ENCODE measurements at regions not wholly inside any gene's neighbourhood (a gene's known extent, or its start where the extent isn't known, plus 50 kb on each side); places are given as distances from the start of the nearest gene placed in this dataset.

GRCh38 chr7:41819645-41820044 is 116.8 kb upstream of the INHBA start:
- Mint-ChIP-seq H3K27ac (no peak overlapping the region), H3K36me3 (ENCODE audit: insufficient read depth) (no peaks in the 10 kb centered on the region), H3K4me1 (ENCODE audit: low read depth) (no peaks in the 10 kb centered on the region), H3K27me3 (peaks cover 9% of the 10 kb centered on the region), H3K4me3 (ENCODE audit: low read depth) (no peak overlapping the region), H3K9me3 (ENCODE audit: low read depth) (peaks cover 9% of the 10 kb centered on the region)
- DNase-seq (ENCODE audit: low spot score, unreplicated experiment), result no peak
- no peak for TF ChIP-seq CTCF (IDR thresholded peaks at IDR 0.05; ENCODE audit: unreplicated experiment)

DNA sequence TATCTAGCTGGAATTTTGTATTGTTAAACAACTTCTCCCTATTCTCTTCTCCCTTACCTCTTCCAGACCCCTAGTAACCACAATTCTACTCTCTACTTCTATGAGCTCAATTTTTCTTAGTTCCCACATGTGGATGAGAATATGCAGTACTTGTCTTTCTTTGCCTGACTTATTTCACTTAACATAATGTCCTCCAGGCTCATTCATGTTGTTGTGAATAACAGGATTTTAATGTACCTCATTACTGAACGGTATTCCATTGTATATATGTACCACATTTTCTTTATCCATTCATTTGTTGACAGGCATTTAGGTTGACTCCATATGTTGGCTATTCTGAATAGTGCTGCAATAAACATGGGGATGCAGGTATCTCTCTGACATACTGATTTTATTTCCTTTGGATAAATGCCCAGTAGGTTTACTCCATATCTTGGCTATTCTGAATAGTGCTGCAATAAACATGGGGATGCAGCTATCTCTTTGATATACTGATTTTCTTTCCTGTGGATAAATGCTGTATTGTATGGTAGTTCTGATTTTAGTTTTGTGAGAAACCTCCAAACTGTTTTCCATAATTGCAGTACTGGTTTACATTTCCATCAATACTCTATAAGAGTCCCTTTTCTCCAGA is 116.0 kb upstream of the INHBA start:
- Mint-ChIP-seq H3K4me3 (ENCODE audit: low read depth) (no peak overlapping the region), H3K27me3 (peaks cover 10% of the 10 kb centered on the region), H3K9me3 (ENCODE audit: low read depth) (peaks cover 9% of the 10 kb centered on the region), H3K27ac (no peak overlapping the region), H3K36me3 (ENCODE audit: insufficient read depth) (no peaks in the 10 kb centered on the region), H3K4me1 (ENCODE audit: low read depth) (no peaks in the 10 kb centered on the region)
- no peak for DNase-seq (ENCODE audit: low spot score, unreplicated experiment)
- TF ChIP-seq CTCF (IDR thresholded peaks at IDR 0.05; ENCODE audit: unreplicated experiment), result no peak

- Mint-ChIP-seq H3K4me1 (ENCODE audit: low read depth) (no peaks in the 10 kb centered on the region), H3K4me3 (ENCODE audit: low read depth) (no peak overlapping the region), H3K27ac (no peak overlapping the region), H3K36me3 (ENCODE audit: insufficient read depth) (no peaks in the 10 kb centered on the region), H3K9me3 (ENCODE audit: low read depth) (peaks cover 9% of the 10 kb centered on the region), H3K27me3 (peaks cover 14% of the 10 kb centered on the region)
- no peak for TF ChIP-seq CTCF (IDR thresholded peaks at IDR 0.05; ENCODE audit: unreplicated experiment)
- DNase-seq (ENCODE audit: low spot score, unreplicated experiment), result no peak
These were observed 114.5 kb upstream of the INHBA start for GRCh38 chr7:41817386-41817785.

DNA sequence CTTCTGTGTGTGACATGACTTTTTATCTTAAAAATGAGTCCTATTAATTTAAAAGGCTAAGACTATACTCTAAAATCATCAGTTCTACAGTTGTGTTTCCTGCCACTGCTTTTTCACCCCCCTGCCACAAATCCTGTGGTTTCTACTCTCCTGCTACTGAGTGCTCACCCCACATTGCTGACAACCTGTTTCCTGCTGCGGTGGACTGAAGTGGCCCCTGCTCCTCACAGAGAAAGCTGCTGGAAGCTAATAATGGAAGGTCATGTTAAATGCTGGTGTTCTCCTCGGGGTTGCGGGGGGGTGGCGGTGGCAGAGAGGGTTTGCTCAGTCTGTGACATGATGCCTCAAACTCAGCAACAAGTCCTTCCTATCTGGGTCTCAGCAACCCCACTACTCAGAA is 113.2 kb upstream of the INHBA start:
- Mint-ChIP-seq H3K9me3 (ENCODE audit: low read depth) (peaks cover 9% of the 10 kb centered on the region), H3K4me3 (ENCODE audit: low read depth) (no peak overlapping the region), H3K27ac (no peak overlapping the region), H3K36me3 (ENCODE audit: insufficient read depth) (no peaks in the 10 kb centered on the region), H3K27me3 (peaks cover 14% of the 10 kb centered on the region), H3K4me1 (ENCODE audit: low read depth) (no peaks in the 10 kb centered on the region)
- TF ChIP-seq CTCF (IDR thresholded peaks at IDR 0.05; ENCODE audit: unreplicated experiment), result no peak
- DNase-seq (ENCODE audit: low spot score, unreplicated experiment), result no peak

- Mint-ChIP-seq H3K4me1 (ENCODE audit: low read depth) (no peaks in the 10 kb centered on the region), H3K27me3 (peaks cover 14% of the 10 kb centered on the region), H3K36me3 (ENCODE audit: insufficient read depth) (no peaks in the 10 kb centered on the region), H3K27ac (no peak overlapping the region), H3K4me3 (ENCODE audit: low read depth) (no peak overlapping the region), H3K9me3 (ENCODE audit: low read depth) (peaks cover 8% of the 10 kb centered on the region)
- TF ChIP-seq CTCF (IDR thresholded peaks at IDR 0.05; ENCODE audit: unreplicated experiment), result no peak
- DNase-seq (ENCODE audit: low spot score, unreplicated experiment), result no peak
These were observed 112.0 kb upstream of the INHBA start for GRCh38 chr7:41814888-41815287.

Data from progenitor cell of endocrine pancreas (in vitro differentiated cells).